22Rv1 (cell line): ENCODE measurements at regions not wholly inside any gene's neighbourhood (a gene's known extent, or its start where the extent isn't known, plus 50 kb on each side); places are given as distances from the start of the nearest gene placed in this dataset.

Source experiments
- CTCF ChIP-seq: fragments of 450-650 bp; IDR thresholded peaks from 2 replicates; pipeline ENCODE4 v1.5.1; 2017; ENCODE audit warnings: mild to moderate bottlenecking
- ZFX ChIP-seq: fragments of 450-650 bp; IDR thresholded peaks from 2 replicates; pipeline ENCODE4 v1.6.1; 2017; ENCODE audit warnings: antibody characterized with exemption, borderline replicate concordance

GRCh38 chr3:147269907-147270306 is 136.4 kb downstream of the ZIC4 start:
- TF ChIP-seq CTCF (no peak), ZFX (no peak)
